Left renal pelvis (tissue), 4 donors: ENCODE measurements at regions not wholly inside any gene's neighbourhood (a gene's known extent, or its start where the extent isn't known, plus 50 kb on each side); places are given as distances from the start of the nearest gene placed in this dataset.

Experiments
- DNase-seq, 4 donors: peaks; one replicate each; pipeline ENCODE4 v3.0.0-alpha.2; 2013; ENCODE audit warnings: low read depth in 4 of 4, low spot score in 3 of 4

DNA sequence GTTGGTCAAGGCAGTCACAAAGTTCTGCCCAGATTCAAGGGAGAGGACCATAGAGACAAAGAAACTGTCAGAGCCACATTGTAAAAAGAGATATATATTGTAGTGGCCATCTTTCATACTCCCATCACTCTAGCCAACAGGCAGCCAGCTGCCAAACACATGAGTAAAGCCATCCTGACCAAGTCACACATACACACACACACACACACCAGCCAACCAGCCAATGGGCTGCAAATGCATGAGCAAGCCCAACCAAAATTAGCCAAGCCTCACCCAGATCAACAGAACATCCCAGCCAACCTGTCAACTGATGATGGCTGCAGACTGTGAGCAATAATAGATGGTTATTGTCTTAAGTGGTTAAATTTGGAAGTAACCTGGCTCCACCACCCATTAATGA is 120.7 kb downstream of the SEC16B start:
- no peak for DNase-seq

DNA sequence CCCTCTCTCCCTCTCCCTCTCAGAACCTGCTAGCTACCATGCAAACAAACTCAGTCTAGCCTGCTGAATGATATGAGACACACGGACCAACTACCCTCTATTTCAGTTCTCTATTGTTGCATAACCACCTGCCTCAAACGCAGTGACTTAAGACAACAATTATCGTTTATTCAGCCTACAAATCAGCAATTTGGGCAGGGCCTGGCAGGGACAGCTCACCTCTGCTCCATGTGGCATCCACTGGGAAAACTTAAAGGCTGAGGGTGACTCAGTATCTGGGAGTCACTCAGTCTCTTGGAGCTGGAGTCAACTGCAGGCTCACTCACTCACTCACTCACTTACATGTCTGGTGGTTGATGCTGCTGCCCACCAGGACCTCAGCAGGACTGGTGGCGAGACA is 121.3 kb downstream of the SEC16B start:
- no peak for DNase-seq

DNA sequence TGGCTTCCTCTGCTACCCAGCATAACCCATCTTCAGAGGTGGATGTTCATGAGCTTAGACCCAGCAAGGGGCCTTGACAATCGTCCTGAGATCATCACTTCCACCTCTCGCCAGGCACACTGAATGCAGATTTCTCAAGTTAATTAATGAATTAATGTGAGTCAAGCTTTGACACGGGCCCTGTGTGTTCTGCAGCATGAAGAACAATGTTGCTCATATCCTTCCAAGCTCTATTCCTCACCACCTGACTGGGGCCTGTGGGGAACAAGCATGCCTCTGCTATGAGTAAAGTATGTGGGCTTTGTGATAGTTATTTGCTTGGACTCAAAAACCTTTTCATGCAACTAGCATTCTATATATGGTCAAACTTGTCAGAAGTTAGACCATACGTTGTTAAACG is 122.0 kb downstream of the SEC16B start:
- DNase-seq, result no peak

DNA sequence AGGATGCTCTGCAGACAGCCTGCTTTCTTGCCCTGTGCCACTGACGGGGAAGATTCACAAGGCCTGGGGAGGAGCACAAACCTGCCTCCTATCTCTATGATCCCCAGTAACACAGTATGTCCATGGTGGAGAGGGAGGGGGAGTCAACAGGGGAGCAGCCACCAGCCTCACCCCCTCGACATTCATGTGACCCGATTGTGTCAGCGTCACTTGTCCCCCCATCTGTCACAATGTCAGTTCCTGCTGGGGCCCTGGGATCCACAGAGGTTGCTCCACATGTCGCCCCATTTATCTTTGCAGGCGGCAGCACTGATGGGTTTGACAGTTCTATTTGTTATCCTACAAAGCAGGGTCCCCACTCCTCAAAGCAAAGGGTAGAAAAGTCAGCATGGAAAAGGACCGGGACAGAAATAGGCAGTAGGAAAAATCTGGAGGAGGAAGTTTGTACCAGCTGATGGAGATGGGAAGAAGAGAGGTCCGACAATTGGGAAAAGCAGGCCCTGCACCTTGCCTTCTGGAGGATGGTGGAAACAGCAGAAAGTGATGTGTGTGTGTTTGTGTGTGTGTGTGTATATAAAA is 130.9 kb downstream of the SEC16B start:
- DNase-seq, result no peak

DNA sequence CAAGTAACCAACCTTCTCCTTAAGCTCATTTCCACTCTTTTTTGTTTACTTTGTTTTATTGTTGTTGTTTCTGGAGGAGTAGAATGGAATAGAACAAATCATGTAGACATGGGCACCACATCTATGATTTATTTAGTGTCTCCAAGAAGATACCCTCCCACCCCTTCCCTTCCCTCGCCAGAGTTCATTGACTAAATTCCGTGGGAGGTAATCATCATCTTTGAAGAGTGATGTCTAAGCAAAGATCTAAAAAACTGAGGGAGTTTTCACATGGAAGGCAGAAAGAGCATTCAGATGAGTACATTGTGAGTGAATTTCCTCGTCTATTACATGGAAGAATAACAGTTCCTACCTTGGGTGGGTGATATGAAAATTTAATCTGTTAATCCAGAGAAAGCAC is 136.2 kb downstream of the SEC16B start:
- no peak for DNase-seq

DNA sequence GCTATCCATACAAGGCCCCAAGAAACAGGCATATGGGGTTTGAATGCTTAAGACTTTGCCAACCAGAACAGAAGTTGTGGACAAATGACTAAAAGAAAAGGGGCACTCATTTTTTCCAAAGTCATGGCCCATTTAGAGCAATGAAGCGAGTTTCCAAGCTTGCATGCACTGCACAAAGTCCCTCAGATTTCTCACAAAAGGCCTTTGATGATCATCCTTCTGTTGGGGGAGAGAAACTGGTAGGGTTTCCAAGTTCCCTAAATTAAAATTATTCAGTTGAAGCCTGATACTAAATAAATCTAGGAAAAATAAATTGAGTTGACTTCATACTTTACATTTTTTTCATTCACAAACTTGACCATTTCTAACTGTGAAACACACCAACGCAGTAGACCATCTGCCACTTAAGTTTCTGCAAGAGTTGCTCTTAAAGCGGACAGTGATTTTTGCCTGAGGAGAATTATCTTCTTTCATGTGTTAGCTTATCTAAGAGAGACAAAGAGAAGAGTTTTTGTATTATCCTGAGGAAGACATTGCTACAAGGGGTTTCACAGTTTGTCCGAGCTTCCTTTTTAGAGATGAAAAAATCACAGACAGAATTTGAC is 139.2 kb downstream of the SEC16B start:
- DNase-seq, result no peak

DNA sequence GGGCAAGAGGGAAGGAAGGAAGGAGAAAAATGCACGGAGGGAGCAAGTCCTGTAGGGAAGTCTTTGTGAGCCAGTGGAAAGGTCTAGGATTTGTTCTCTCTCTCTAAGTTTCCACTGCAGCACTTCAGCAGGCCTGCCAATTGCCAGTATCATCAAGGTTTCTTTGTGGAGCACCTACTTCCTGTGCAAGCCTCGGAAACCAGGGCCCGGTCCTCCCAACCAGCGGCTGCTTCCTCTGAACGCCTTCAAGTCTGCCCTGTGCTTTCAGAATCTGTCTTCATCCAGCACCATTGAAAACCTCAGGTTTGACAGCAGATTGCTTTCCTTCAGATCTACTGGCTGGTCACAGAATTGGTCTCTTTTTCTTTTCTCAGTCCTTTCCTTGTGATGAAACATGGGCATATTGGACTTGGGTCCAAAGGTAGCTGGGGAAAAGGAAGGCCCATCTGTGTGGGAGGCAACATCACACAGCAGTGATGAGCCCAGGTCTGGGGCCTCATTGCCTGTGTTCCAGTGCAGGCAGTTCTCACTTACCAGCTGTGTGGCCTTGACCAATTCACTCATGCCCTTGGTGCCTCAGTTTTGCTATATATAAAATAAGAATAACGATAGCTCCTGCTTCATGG is 144.5 kb downstream of the SEC16B start:
- DNase-seq, result no peak

DNA sequence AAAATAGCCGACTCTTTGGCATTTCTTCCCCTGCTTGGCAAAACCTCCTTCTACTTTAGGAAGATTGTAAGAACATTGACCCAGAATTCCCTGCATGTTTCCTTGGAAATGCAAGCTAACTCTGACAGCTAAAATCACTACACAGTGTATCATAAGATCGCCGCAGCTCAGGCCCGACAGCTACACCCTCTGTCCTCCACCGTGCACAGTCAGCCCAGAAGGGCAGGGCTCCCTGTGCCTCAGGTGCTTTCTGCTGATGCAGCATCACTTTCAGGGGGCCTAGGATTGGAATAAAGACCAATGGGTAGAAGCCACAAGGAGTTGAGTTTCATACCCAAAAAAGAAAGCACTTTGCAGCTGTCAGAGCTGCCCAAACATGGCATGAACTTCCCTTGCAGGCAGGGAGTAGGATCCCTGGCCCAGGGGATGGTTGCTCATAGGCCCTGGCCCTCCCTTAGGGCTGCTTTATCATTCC is 145.3 kb downstream of the SEC16B start:
- DNase-seq, result no peak

DNA sequence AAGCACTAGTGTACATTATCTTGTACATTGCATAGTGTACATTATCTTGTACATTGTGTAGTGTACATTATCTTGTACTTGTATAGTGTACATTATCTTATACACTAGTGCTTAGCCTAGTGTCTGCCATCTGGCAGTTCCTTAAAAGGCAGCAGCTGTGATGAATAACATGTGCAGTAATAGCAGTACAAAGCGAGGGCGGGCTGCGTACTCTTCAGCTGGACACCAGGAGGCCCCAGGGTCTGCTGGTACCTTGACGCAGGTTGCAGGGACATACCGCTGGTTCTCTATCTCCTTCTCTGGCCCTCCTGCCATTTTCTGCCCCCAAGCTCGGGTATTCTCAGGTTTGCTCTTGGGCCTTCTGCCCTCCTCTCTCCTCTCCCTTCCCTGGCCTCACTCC is 149.6 kb downstream of the SEC16B start:
- DNase-seq, result no peak

DNA sequence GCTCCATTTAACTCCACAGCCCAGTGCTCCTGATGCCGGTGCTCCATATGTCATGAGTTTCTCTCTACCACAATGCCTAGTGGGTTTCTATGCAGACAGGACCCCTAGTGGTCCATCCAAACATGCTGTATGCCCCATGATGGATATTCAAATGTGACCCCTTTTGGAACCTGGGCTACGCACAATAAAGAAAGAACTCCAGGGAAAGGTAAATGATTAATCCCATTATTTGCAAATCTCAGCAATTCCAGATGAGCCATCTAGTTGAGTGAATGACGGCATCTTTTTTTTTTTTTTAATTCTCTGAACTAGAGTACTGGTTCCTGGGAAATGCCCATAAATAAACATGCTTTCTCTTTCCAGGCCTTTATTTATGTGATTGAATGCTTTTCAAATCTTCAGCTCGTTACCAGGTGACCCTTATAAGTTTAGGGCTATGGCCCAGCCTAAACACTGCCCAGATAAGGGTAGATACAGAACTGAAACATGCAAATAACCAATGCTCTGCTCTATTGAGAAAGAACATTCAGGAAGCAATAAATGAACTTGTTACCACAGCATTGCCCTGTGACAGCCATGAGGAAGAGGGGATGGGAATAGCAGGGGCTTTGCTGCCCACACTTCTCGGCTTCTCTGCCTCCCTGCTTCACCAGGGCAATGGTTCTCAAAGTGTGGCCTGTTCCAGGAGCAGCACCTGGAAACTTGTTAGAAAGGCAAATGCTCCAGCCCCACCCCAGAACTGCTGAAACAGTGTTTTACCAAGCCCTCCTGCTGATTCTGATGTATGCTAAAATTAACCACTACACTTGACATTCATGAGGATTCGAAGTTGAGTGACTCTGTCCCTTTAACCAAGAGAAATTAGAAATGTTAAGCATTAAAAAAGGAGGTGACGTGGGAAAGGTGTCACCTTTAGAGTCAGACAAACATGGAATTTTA is 151.7 kb downstream of the SEC16B start:
- no peak for DNase-seq

DNA sequence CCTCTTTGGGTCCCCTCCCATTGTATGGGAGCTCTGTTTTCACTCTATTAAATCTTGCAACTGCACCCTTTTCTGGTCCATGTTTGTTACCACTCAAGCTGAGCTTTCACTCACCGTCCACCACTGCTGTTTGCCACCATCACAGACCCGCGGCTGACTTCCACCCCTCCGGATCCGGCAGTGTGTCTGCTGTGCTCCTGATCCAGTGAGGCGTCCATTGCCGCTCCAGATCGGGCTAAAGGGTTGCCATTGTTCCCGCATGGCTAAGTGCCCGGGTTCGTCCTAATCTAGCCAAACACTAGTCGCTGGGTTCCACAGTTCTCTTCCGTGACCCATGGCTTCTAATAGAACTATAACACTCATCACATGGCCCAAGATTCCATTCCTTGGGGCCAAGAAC is 157.2 kb downstream of the SEC16B start:
- no peak for DNase-seq

DNA sequence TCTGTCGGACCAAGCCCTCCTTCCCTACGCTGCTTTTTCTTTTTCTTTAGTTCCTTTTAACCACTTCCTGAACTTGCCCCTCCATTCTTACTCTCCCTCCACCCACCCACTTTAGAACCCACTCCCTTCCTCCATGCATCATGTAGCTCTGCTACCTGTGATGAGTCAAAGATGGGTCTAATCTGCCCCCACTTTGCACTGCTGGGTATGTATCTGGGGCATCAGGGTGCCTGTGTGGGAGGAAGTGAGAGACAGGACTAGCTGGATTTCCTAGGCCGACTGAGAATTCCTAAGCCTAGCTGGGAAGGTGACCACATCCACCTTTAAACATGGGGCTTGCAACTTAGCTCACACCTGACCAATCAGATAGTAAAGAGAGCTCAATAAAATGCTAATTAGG is 157.7 kb downstream of the SEC16B start:
- no peak for DNase-seq

DNA sequence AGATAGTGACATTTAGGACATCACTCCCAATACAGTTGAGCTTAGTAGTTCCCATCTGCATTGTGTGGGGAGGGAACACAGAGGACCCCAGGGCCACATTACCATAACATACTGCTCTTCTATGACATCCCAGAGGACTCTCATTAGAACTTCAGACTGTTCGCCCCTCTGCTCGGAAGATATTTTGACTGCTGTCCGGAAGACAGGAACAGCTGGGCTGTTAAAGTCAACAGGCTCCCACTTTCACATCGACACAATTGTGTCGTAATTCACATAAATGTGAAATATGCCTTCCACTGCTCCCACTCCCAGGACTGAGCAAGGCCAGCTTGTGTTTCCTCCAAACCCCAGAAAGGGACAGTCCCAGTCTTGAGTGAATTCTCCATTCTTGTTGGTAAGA is 158.4 kb downstream of the SEC16B start:
- peak in 1 of 4 donors; percentile 70 for DNase-seq

DNA sequence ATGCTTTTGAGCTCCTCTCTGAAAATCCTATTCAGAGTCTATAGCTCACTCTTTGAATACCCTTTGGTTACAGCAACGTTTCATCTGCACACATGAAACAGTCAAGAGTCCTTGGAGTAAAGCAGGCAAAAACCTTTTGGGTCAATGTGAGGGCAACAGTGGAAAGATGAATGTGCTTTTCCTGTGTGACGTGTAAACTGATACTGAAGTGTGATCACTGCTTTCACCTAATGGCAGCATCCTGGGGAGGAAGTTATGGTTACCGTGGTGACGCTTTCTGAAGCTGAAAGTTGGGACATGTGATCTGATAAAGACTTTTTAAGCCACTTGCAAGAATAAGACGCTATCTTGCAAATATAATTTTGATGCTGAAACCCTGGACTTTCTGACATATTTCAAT is 160.0 kb downstream of the SEC16B start:
- DNase-seq, result no peak

DNA sequence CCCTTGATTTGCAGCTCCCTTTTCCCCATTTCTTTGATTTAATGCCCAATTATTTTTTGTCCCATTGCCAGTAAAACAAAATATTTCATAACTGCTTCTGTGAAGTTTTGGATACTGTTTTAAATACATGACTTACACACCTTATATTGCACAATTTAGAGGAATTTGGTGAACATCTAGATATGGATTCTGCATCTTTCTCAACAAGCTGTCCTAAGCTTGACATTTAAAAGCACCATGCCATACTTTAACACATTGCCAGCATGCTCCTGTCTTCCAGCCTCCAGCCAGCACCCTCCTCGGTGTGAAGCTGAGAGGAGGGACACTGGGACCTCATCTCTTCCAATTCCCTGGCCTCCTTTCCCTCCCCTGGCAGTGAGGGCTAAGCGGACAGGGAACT is 167.6 kb downstream of the SEC16B start:
- no peak for DNase-seq

DNA sequence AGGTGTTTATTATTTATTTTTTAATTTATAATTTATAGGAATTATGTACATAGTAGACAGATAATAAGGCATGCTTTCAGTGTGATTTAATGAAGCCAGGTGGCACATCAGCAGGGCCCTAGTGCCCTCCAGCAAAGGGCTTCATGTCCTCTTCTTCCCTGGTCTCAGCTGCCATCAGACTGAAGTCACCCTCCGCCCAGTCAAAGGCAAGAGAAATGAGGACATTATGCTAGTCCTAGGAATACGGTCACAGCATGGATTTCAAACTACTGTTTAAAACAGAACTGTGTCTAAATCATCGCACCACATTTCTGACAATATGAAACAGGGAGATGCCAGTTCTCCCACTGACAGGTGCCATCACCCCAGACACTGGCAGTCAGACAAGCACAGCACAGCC is 168.1 kb downstream of the SEC16B start:
- DNase-seq, result no peak

DNA sequence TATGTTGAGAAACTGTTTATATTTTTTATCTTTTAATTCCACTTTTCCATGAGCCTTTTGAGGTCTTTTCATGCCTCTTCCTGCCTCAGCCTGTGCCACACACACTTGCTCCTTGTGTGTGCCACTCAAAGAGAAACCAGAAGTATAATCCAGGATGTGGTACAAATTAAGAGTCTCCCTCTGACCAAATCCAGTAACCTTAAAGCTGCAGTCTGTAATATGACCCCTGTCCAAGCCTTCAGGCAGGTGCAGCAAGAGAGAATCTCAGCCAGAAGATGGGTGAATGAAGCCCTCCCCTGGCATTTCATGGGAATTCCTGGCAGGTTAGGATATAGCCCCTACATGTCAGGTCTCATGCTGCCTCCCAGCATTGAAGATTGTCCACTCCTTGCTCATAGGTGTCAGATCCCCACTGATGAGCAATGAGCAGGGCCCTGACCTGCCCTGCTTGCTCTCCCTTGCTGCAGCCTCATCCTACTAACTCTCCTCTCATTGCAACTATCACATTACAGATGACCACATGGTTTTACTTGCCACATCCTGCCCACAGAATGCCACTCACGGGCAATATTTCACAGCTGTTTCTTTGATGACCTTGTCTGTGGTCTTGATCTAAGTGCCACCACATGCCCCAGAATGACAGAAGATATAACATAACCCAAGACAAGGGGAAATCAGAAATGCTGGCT is 169.3 kb downstream of the SEC16B start:
- no peak for DNase-seq

DNA sequence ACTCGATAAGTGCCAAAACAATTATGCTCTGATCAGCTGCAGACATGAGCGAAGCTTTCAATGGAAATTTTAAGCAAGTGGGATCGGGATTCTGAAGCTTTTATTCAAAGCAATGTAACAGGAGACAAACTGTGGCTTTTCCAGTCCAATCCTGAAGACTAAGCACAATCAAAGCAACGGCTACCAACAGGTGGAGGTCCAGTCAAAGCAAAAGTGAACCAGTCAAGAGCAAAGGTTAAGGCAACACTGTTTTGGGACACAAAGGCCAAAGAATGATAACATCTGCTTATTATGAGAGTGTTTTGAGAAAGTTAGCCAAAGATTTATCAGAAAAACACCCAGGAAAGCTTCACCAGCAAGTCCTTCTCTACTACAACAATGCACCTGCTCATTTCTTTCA is 170.1 kb downstream of the SEC16B start:
- no peak for DNase-seq

DNA sequence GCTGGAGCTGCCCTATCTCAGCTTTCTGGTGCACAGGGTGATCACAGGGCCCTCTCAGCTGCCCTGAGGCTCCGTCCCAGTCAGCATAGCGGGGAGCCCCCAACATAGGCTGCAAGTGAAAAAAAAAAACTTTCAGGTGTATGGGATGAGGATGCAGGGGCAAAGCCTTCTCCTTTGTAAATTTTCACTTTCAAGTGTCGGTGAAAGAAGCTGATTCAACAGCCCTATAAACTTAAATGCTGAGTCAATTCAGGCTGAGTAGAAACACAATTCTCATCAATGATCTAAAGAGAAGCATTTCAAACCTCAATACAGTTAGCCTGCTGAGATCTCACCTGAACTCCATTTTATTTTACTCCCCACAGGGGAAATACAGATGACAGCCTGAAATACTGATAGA is 171.2 kb downstream of the SEC16B start:
- DNase-seq, result no peak

DNA sequence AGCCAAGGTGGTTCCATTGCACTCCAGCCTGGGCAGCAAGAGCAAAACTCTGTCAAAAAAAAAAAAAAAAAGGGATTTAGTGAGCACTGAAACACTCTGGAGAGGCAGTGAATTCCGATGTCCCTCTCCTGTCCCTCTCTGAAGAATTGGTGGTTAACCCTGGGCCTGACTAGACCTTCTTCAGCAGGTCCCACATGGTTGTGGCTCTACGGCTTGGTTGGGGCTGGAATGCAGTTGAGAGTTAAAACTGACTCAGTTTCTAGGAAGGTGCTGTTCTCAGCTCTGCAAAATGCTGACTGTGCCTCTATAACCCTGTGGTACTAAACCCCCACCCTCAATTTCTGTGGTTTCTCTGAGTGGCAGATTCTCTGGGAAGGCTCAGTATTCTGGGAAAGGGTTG is 173.3 kb downstream of the SEC16B start:
- DNase-seq, result no peak
